ENCODE measurements at regions not wholly inside any gene's neighbourhood (a gene's known extent, or its start where the extent isn't known, plus 50 kb on each side); places are given as distances from the start of the nearest gene placed in this dataset.

- TF ChIP-seq CTCF (IDR thresholded peaks at IDR 0.05) (no peak), POLR2A (IDR thresholded peaks at IDR 0.05) (no peak)
Observed at GRCh38 chr9:22654833-22655232, 208.2 kb downstream of the DMRTA1 start.

All from lower leg skin (tissue), 3 donors.